Keratinocyte (primary cell): ENCODE measurements at regions not wholly inside any gene's neighbourhood (a gene's known extent, or its start where the extent isn't known, plus 50 kb on each side); places are given as distances from the start of the nearest gene placed in this dataset.

ENCODE experiments used
- DNase-seq: peaks from one replicate; pipeline ENCODE4 v3.0.0-alpha.2; 2011; ENCODE audit warnings: low read depth, missing footprints, low spot score
- FAIRE-seq: peaks from 2 replicates; lab custom pipeline; 2011; peaks lifted over from hg19 to GRCh38; lab: Jason Lieb, UNC
- H2AFZ ChIP-seq: 2 replicates; pipeline ENCODE4 v1.6.0; 2012; ENCODE audit warnings: low read length, control low read depth, inconsistent platforms; ENCODE audit not compliant: control insufficient read depth
- H3K27ac ChIP-seq: 2 replicates; pipeline ENCODE4 v1.5.1; 2011; ENCODE audit warnings: low read length; ENCODE audit not compliant: control insufficient read depth, insufficient read depth
- H3K27me3 ChIP-seq: 3 replicates; pipeline ENCODE4 v1.6.0; 2011; ENCODE audit warnings: low read length; ENCODE audit not compliant: control insufficient read depth, insufficient read depth; ENCODE audit errors: extremely low read depth
- H3K36me3 ChIP-seq, 2 experiments: 2 replicates in 1 of 2; 3 replicates in 1 of 2; pipeline ENCODE4 v1.5.1; 2011; ENCODE audit warnings: low read length in 2 of 2, mild to moderate bottlenecking in 1 of 2; ENCODE audit not compliant: control insufficient read depth in 2 of 2, insufficient read depth in 2 of 2; ENCODE audit errors: extremely low read depth in 1 of 2
- H3K4me1 ChIP-seq: 3 replicates; pipeline ENCODE4 v1.5.1; 2011; ENCODE audit warnings: low read length; ENCODE audit not compliant: control insufficient read depth, insufficient read depth; ENCODE audit errors: extremely low read depth
- H3K4me2 ChIP-seq: 3 replicates; pipeline ENCODE4 v1.6.0; 2011; ENCODE audit warnings: low read depth, low read length; ENCODE audit not compliant: control insufficient read depth, insufficient read depth; ENCODE audit errors: extremely low read depth
- H3K4me3 ChIP-seq, 3 experiments: fragments of 200-600 bp in 1 of 3; sonication (generic) in 1 of 3; 2 replicates in 2 of 3; 3 replicates in 1 of 3; pipeline ENCODE4 v1.5.1; 2011 to 2016; ENCODE audit warnings: low read length in 3 of 3, mild to moderate bottlenecking in 3 of 3, control low read depth in 2 of 3, inconsistent platforms in 1 of 3, low read depth in 1 of 3, mixed read lengths in 1 of 3, mixed run types in 1 of 3, moderate library complexity in 1 of 3; ENCODE audit not compliant: control insufficient read depth in 2 of 3, insufficient read depth in 2 of 3; ENCODE audit errors: extremely low read depth in 1 of 3
- H3K79me2 ChIP-seq: 2 replicates; pipeline ENCODE4 v1.6.0; 2012; ENCODE audit warnings: low read length; ENCODE audit not compliant: control insufficient read depth, insufficient read depth
- H3K9ac ChIP-seq: 3 replicates; pipeline ENCODE4 v1.6.0; 2011; ENCODE audit warnings: low read length; ENCODE audit not compliant: control insufficient read depth, insufficient read depth; ENCODE audit errors: extremely low read depth
- H3K9me1 ChIP-seq: 3 replicates; pipeline ENCODE4 v1.6.0; 2011; ENCODE audit warnings: low read length; ENCODE audit not compliant: control insufficient read depth, insufficient read depth; ENCODE audit errors: extremely low read depth
- H3K9me3 ChIP-seq: 2 replicates; pipeline ENCODE4 v1.5.1; 2012; ENCODE audit warnings: low read depth, low read length; ENCODE audit not compliant: control insufficient read depth
- H4K20me1 ChIP-seq: 3 replicates; pipeline ENCODE4 v1.6.0; 2011; ENCODE audit warnings: low read length; ENCODE audit not compliant: control insufficient read depth, insufficient read depth; ENCODE audit errors: extremely low read depth
- CTCF ChIP-seq, 3 experiments: IDR thresholded peaks in 1 of 3; conservative IDR thresholded peaks in 1 of 3; optimal IDR thresholded peaks in 1 of 3; 2 replicates in 2 of 3; 3 replicates in 1 of 3; pipeline versions ENCODE3 to v1.5.1; 2011; ENCODE audit warnings: low read length in 3 of 3, mild to moderate bottlenecking in 3 of 3, moderate library complexity in 2 of 3, control low read depth in 1 of 3, inconsistent platforms in 1 of 3; ENCODE audit not compliant: insufficient read depth in 2 of 3; ENCODE audit errors: extremely low read depth in 1 of 3
- EZH2 ChIP-seq: IDR thresholded peaks from one replicate; pipeline ENCODE4 v1.6.1; 2012; ENCODE audit warnings: inconsistent platforms, mild to moderate bottlenecking, low read length, moderate library complexity
- dilution Hi-C: fragments of 300-500 bp; cut with MboI; formaldehyde crosslinking; loops from one replicate; pipeline ENCODE4 v1.7.0; 2020; ENCODE audit warnings: low sequenced_read_pairs; ENCODE audit not compliant: extremely low pct_ligation_motif_present

GRCh38 chr13:82116422-82116989 is 1765.8 kb downstream of the SLITRK1 start:
- DNase-seq (no peak), FAIRE-seq (no peak)
- H4K20me1 ChIP-seq: no peaks in the 10 kb centered on the region
- no peak overlapping the region for H3K9ac ChIP-seq
- no peak for TF ChIP-seq EZH2
- no peak for TF ChIP-seq CTCF (optimal IDR thresholded peaks at IDR 0.05 in 1 of 3, IDR thresholded peaks at IDR 0.05 in 1 of 3, conservative IDR thresholded peaks at IDR 0.05 in 1 of 3; ENCODE audit: extremely low read depth in 1 of 3, insufficient read depth in 2 of 3, low read length in 3 of 3)
- H3K4me3 ChIP-seq: no peak overlapping the region
- H3K4me1 ChIP-seq: no peaks in the 10 kb centered on the region
- dilution Hi-C loops: no loop called here
- no peaks in the 10 kb centered on the region for H3K36me3 ChIP-seq
- H2AFZ ChIP-seq: no peak overlapping the region
- no peaks in the 10 kb centered on the region for H3K9me3 ChIP-seq
- no peaks in the 10 kb centered on the region for H3K27me3 ChIP-seq
- no peak overlapping the region for H3K4me2 ChIP-seq
- H3K27ac ChIP-seq: no peak overlapping the region
- no peaks in the 10 kb centered on the region for H3K9me1 ChIP-seq
- no peaks in the 10 kb centered on the region for H3K79me2 ChIP-seq

- no peaks in the 10 kb centered on the region for H3K79me2 ChIP-seq
- H3K36me3 ChIP-seq: no peaks in the 10 kb centered on the region
- no peak overlapping the region for H3K27ac ChIP-seq
- no peaks in the 10 kb centered on the region for H4K20me1 ChIP-seq
- no peaks in the 10 kb centered on the region for H3K9me3 ChIP-seq
- H3K4me3 ChIP-seq: no peak overlapping the region
- no peak overlapping the region for H3K4me2 ChIP-seq
- H3K4me1 ChIP-seq: no peaks in the 10 kb centered on the region
- H2AFZ ChIP-seq: no peak overlapping the region
- no peak for TF ChIP-seq CTCF (optimal IDR thresholded peaks at IDR 0.05 in 1 of 3, IDR thresholded peaks at IDR 0.05 in 1 of 3, conservative IDR thresholded peaks at IDR 0.05 in 1 of 3; ENCODE audit: extremely low read depth in 1 of 3, insufficient read depth in 2 of 3, low read length in 3 of 3)
- no peak for TF ChIP-seq EZH2
- H3K27me3 ChIP-seq: no peaks in the 10 kb centered on the region
- dilution Hi-C loops: no loop called here
- H3K9me1 ChIP-seq: no peaks in the 10 kb centered on the region
- no peak for FAIRE-seq
- no peak for DNase-seq
- no peak overlapping the region for H3K9ac ChIP-seq
These were observed 1766.9 kb downstream of the SLITRK1 start for GRCh38 chr13:82115391-82115790.
